Epithelial cell of proximal tubule (primary cell): ENCODE measurements at regions not wholly inside any gene's neighbourhood (a gene's known extent, or its start where the extent isn't known, plus 50 kb on each side); places are given as distances from the start of the nearest gene placed in this dataset.
"Not testable (repeated sequence)": the region's sequence is repeated elsewhere in the genome, so short reads cannot be mapped to it uniquely, and the experiment has no call there.

Source experiments
- DNase-seq: peaks from one replicate; pipeline ENCODE4 v3.0.0-alpha.2; 2011; ENCODE audit warnings: low read depth
- H3K4me3 ChIP-seq: 2 replicates; pipeline ENCODE4 v1.5.1; 2011; ENCODE audit warnings: low read depth, mild to moderate bottlenecking, low read length
- TF ChIP-seq, protein P1 (sequence below): conservative IDR thresholded peaks from 2 replicates; pipeline ENCODE4 v1.5.1; 2012; ENCODE audit warnings: low read depth, mild to moderate bottlenecking, low read length

DNA sequence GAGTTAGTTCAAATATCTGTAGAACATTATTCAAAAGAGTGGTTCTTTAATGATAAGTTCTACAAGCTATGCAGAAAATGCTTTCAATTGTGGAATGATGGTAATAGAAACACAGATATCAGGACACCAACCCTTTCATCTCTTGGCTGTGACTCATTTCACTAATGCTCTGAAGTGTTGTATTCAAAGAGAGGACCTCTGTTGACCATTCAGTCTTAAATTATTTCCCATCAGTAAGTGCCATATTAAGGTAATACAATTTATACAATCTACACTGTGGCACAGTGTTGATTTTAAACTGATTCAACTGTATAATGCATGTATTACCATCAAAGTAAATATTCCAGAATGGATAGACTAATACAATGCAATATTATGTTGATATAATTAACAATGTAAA is 289.0 kb upstream of the ADGRL3 start:
- DNase-seq, result no peak
- H3K4me3 ChIP-seq, result no peak overlapping the region
- TF ChIP-seq, protein P1, sequence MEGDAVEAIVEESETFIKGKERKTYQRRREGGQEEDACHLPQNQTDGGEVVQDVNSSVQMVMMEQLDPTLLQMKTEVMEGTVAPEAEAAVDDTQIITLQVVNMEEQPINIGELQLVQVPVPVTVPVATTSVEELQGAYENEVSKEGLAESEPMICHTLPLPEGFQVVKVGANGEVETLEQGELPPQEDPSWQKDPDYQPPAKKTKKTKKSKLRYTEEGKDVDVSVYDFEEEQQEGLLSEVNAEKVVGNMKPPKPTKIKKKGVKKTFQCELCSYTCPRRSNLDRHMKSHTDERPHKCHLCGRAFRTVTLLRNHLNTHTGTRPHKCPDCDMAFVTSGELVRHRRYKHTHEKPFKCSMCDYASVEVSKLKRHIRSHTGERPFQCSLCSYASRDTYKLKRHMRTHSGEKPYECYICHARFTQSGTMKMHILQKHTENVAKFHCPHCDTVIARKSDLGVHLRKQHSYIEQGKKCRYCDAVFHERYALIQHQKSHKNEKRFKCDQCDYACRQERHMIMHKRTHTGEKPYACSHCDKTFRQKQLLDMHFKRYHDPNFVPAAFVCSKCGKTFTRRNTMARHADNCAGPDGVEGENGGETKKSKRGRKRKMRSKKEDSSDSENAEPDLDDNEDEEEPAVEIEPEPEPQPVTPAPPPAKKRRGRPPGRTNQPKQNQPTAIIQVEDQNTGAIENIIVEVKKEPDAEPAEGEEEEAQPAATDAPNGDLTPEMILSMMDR, result no peak

DNA sequence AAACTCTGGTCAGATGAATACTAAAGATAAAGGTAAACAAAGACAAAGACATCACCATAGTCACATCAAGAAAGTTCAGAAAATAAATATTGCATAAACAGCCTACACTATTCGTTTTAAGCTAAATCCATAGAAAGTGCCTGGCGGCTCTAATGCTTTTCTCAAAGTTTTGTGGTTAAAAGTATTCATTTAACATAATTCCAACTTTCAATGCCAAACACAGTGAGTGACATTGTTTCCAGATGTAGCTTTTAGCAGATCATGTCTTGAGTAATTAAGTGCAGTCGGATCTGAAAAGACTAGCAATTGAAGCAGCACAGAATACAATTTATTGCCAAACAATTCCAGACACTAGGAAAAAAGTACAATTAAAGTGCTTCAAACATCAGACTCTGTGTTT is 287.1 kb upstream of the ADGRL3 start:
- no peak for DNase-seq
- TF ChIP-seq, protein P1, result no peak
- no peak overlapping the region for H3K4me3 ChIP-seq

DNA sequence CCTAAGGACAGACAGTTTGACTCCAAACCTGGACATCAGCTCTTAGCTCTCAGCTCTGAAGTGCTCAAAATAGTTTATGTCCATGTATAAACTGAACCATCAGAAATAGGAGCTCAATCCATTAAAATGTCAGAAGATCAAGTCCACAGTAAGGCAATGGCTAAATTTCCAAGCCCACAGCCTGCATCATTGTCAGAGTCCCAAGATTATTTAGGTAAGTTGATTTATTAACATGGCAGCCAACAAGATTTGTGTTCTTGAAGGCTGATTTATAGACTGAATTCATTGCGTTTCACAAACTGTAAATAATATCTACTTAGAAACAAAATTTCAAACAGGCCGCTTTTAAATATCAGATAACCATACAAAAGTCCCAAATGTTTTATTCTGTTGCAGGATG is 286.5 kb upstream of the ADGRL3 start:
- no peak overlapping the region for H3K4me3 ChIP-seq
- DNase-seq, result no peak
- TF ChIP-seq, protein P1, result no peak

- not testable (repeated sequence) for DNase-seq, H3K4me3 ChIP-seq
Measured at GRCh38 chr4:60921735-60922134, 278.4 kb upstream of the ADGRL3 start.

DNA sequence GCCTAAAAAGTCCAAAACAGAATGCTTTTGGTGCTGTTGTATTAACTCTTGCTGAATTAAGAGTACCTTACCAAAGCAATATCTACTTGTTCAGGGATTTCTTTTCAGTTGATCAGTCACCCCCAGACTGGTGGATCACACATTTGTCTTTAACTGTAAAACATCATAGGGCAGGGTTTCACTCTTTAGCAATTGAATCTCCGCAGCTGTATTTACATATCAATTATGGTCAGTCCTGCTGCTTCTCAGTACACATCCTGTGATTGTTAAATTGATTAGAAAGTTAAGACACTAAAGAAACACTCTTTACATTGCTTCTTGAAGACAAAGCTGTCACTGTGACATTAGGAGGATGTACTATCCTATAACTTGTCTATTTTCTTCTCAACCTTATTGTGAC is 277.1 kb upstream of the ADGRL3 start:
- H3K4me3 ChIP-seq, result no peak overlapping the region
- no peak for DNase-seq
- TF ChIP-seq, protein P1, result no peak

- DNase-seq, result no peak
- H3K4me3 ChIP-seq, result no peak overlapping the region
- TF ChIP-seq, protein P1, result no peak
Measured at GRCh38 chr4:60926624-60927023, 273.5 kb upstream of the ADGRL3 start.

- H3K4me3 ChIP-seq, result no peak overlapping the region
- TF ChIP-seq, protein P1, result no peak
- no peak for DNase-seq
Measured at GRCh38 chr4:60930866-60931265, 269.3 kb upstream of the ADGRL3 start.
